IPS-NIHi7 (cell line): ENCODE measurements at regions not wholly inside any gene's neighbourhood (a gene's known extent, or its start where the extent isn't known, plus 50 kb on each side); places are given as distances from the start of the nearest gene placed in this dataset.

Experiments used
- DNase-seq: peaks from one replicate; pipeline ENCODE4 v3.0.0; 2012; ENCODE audit warnings: mixed read lengths; ENCODE audit errors: extremely low spot score

DNA sequence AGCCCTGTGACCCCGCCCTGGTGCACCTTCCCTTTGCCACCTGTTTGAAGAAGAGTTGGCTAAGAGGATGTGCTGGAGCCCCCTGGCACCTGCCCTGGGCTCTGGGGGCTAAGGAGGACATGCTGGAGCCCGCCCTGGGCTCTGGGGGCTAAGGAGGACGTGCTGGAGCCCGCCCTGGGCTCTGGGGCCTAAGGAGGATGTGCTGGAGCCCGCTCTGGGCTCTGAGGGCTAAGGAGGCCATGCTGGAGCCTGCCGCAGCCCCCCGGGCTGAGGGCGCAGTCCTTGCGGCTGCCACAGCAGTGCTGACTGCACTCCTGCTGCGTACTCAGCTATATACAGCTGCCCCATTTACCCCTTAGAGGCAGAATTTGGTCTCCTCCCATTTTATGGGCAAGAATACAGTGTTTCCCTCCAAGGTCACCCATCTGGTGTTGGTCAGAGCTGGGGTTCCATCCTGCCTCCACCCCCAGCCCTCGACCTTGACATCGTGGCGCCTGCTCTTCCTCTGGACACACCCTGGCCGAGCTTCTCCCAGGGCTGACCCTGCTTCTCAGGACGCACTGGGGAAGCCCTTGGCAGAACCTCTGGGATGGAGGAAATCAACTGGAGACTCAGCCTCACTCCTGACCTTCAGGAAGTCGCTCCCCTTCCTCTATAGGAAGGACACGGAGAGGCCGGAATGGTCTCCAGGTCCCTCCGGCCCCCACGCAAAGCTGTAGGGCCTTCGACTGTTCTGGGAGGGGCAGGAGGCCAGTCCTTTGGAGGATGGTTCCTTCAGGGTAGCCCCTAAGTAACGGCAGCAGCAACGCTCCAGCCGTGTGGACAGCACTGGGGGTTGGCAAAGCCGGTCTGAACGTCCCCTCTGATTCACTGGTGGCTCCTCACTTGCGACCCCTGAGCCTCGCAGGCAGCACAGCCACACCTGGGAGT lies 65.0 kb upstream of the HPCAL1 start:
- DNase-seq: no peak

DNA sequence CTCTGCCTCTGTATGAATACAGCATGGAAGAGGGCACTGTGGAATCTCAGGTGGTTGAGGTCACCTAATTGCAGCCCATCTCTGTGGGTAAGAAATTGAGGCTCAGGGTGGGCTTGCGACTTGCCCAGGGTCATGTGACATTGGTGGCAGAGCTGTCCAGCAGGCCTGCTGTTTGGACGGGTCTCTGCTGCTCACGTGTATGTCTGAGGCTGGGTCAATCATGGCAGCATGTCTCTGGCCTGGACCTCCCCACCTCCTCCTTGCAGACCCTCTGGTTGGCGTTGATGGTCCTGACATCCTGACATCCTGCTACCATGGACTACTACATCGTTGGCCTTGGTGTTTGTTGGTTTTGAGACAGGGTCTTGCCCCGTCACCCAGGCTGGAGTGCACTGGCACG lies 64.3 kb upstream of the HPCAL1 start:
- DNase-seq: no peak

DNA sequence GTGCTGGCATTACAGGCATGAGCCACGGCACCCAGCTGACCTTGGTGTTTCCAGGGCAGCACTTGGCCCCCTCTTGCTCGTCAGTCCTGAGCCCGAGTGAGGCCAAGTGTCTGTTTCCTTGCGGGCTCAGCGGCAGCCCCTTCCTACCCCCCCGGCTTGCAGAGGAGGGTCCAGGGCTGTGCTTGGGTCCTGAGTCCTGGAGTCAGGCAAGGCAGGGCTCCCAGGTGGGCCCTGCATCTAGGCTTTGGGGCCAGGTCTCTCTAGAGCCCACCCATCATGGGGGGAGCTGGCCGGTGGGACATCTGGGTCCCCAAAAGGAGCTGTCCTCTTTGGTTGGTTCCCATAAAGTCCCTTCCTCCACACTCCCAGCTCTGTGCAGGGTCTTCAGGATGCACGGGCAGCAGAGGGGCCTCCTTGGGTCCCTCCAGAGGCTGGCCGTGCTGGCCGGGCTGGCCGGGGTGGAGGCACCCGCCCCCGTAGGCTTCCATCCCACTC lies 63.7 kb upstream of the HPCAL1 start:
- no peak for DNase-seq

DNA sequence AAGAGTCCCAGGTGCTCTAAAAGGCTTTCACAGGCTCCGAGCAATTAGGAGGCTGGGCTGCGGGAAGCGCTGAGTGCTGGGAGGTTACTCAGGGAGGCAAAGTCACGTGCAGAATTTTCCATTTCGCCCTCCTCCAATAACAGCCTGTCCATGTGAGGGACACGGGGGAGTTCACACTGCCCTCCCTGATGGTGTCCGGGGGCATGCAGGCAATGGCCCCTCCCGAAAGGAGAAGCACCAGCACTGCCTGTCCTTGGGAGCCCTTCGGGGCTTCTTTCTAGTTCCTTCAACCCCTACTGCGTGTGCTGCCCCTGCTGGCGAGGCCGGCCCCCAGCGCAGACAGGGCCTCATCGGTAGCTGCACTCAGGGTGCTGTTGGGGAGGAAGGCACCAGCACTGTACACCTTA lies 63.1 kb upstream of the HPCAL1 start:
- DNase-seq: peak; percentile 75

DNA sequence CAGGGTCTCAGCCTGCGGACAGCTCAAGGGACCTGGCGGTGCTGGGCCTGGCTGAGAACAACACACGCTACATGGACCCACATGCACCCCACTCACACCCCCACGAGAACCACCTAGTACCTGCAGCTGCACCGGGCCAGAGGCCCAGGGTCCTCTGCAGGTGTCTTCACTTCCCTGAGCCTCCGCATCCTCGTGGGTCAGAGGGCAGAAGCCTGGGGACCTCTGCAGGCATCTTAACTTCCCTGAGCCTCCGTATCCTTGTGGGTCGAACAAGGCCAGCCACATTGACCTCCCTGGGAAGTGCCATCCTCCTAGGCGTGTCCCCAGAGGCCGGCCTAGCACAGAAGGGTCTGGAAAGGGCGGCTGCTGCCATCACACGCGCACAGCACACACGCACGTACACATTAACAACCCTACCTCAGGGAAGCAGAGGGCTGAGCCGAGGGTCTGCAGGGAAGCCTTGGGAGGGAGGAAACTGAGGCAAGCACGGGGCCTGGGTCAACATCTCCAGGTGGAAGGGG lies 62.5 kb upstream of the HPCAL1 start:
- DNase-seq: no peak

DNA sequence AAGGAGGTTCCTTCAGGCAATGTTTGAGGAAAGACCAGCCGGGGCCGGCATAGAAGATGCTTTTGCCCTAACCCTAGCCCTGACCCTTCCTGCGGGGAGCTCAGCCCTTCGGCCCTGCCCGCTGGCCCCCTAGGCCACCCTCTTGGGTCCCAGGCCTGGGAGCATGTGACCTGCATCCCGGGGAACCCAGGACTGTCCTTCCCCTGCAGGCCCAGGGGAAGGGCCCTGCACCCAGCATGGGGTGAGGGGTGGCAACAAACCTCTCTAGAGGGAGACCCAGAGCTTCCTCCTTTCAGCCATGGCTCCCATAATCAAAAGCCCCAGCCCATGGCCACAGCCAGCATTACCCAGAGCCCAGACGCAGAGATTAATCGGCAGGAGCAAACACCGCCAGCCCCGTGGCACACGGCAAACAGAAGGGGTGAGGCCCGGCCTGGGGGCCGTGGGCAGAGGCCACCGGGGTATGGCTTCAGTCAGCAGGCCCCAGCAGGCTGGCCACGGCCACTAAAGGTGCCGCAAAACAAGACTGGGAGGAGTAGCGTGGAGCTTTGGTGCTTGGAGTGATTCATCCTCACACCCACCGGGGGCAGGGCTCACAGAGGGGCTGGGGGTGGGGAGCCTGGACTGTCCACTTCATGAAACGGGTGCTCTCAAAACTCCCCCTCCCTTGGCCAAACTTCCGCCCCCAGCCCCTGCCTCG lies 61.6 kb upstream of the HPCAL1 start:
- DNase-seq: no peak

DNA sequence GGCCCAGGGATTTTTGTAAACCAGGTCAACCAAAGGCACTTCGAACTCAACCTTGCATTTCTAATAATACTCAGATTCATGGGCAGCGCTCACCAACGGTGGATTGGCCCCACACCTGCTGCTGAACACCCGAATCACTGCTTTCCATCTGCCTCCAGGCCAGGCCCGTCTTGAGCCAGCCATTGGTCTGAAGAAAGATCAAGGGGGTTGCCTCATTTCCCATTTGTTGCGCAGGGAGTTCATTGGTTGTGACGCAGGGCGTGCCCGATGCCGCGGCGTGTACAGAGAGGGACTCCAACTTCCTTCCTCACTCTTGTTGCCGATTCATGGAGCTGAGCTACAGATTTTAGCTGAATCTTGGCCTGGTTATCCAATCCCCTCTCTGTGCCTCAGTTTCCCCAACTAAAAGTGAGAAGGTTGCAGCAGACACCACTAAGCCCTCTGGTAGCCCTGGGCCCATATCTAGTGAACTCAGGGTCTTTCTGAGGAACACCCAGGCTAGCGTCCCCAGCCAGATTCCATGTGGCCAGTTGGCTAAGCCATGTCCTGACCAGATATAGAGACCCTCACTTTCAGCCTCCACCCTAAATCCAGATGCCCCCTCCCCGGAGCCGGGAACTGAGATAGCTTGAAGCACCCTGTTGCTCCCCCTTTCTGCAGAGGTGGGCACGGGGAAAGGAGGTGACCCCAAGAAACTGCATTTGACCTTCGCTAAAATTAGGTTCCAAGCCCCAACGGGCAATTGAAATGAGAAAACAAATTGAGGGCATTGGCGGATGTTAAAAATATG lies 60.9 kb upstream of the HPCAL1 start:
- no peak for DNase-seq

DNA sequence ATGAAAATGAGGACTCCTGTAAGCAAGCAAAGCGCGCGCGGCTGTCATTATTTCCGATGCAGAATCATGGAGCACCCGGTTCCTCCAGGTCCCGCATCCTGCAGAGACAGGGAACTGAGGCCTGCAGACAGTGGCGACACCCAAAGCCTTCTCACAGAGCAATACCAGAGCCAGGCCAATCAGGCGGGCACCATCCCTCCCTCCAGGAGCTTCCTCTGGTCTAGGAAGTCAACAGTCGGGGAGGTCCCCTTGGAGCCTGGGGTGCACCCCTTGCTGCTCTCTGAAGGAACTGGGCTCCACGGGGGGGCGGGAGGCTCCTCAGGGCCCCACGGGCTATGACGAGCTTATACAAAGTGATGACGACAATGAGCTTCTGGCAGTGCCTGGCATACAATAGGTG lies 60.3 kb upstream of the HPCAL1 start:
- DNase-seq: no peak

DNA sequence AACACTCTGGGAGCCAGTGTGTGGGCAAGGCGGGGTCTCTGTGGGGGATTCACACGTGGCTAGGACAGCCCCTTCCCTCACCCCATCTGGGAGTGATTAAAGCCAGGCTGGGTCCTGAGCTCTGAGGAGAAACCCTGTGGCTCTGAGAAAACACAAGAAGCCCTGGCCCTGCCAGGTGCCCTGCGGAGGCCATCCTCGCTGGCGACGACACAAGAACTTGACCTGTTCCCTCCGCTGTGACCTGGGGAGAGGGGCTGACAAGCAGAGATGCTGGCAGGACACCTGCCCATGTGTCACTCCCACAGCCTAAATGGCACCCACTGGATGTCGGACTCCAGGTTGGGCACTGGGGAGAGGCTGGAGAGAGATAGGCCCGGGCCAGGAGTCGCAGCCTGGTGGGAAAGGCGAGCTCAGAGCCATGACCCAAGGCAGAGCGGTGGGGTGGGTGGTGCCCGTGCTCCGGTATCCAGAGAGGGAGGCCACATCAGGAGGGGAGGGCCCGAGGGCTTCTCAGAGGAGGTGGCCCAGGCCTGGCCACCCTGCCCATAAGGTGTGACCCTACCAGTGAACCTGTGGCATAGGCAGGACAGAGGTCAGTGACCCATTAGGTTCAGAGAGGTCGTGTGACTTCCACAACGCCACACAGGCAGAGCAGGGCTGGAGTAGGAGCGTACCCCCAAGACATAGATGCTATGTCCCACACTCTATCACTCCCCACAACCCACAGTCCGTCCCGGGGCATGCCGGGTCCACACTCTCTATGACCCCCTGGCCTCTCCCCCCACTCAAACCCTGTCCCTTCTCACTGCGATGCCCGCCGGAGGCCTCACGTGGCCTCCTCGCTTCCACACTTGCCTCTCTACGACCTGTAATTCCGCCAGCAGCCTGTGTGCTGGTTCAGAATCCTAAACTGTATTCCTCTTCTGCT lies 59.4 kb upstream of the HPCAL1 start:
- DNase-seq: no peak

DNA sequence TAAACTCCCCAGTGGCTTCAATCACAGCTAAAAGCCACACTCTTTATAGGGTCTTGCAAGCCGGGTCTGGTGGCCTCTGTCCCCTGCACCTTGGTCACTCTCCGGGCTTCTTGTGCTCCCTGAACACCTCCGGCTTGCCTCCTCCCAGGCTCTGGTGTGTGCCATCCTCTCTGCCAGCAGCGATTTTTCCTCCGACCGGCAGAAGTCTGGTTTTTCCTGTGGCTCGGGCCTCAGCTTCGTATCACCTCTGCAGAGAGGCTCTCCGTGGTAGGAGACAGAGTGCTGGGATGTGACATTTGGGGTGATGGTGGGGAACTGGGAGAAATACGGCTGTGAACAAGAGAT lies 58.8 kb upstream of the HPCAL1 start:
- DNase-seq: no peak

DNA sequence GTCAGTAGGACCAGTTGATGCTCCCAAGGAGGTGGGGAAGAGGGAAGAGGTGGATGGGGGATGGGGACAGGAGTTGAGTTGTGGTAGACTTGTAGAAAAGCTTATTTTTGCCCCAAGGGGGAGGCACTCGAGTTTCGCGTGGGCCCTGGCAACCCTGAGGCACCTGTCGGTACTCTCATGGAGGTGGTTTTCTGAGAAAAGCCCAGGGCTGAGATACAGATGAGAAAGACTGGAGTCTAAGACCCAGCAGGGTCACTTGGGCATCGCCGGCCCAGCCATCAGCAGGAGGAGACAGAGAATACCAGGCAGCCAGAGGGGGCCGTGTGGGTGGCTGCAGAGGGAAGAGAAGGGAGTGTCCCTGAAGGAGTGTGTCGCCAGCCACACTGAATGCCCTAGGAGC lies 57.7 kb upstream of the HPCAL1 start:
- no peak for DNase-seq

DNA sequence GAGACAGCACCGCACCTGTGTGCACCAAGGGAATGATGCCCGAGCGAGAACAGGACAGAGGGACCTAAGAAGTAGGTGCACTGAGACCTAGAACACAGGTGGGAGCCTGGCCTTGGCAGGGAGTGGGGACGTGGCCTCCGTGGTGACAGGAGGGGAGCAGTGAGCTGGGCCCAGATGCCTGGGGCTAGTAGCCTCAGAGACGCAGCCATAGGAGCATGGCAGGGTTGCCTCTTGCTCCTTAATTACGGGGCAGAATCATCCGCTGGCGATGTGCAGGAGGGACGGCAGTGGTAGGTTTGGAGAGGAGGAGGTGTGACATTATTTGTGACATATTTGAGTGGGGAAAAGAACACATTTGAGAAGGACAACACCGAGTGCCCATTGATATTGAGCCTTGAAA lies 57.0 kb upstream of the HPCAL1 start:
- DNase-seq: no peak

DNA sequence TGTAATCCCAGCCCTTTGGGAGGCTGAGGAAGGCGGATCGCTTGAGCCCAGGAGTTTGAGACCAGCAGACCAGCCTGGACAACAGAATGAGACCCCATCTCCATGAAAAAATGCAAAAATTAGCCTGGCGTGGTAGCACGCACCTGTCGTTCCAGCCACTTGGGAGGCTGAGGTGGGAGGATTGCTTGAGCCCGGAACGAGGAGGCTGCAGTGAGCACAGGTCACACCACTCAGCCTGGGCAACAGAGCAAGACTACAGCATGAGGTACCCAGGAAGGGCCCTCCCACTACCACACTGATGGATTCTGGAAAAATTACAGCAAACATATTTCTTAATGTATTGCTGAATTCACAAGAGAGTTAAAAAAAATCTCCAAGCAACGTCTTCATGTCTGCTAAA lies 56.3 kb upstream of the HPCAL1 start:
- no peak for DNase-seq

DNA sequence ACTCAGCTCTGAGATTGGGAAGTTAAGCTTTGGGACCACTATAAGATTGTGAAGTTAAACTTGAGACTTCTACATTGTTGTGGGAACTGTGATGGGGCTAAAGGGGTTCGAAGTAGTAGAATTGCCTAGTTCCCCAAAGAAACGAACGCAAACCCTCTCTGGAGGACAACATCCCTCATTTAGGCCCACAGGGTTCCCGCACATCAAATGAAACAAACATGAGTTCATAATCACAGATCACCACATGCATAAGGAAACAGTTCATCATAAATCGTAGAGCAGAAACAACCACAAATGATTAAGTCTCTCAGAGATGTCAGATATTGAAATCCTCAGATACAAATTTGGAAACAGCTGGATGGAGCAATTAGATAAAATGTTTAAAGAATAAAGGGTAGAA lies 55.9 kb upstream of the HPCAL1 start:
- no peak for DNase-seq

DNA sequence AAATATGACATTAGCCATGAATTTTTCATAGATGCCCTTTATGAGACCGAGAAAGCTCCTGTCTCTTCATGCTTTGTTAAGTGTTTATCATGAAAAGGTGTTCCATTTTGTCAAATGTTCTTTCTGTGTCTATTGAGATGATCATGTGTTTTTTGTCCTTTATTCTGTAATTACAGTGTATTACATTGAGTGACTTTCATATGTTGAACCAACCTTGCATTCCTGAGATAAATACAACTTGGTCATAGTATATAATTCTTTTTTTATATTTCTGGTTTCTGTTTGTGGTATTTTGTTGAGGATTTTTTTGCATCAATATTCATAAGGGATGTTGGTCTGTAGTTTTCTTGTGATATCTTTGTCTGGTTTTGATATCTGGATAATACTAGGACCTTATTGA lies 52.9 kb upstream of the HPCAL1 start:
- no peak for DNase-seq

DNA sequence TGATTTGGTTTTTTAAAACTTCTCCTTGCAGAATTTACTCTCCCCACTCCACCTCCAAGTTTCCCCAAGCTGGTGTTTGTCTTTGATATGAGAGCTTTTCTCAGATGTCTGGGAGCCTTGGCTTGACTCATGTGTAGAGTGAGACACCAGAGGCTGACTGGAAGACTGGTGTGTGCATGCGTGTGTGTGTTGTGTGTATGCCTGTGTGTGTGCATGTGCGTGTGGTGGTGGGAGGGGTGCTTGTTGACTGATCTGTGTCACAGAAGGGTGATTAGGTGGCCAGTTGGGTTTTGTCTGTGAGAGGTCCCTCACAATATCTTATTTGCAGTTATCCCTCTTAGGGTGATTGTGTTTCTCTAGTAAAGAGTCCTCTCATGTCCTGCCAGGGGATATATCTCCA lies 50.5 kb upstream of the HPCAL1 start:
- DNase-seq: no peak

DNA sequence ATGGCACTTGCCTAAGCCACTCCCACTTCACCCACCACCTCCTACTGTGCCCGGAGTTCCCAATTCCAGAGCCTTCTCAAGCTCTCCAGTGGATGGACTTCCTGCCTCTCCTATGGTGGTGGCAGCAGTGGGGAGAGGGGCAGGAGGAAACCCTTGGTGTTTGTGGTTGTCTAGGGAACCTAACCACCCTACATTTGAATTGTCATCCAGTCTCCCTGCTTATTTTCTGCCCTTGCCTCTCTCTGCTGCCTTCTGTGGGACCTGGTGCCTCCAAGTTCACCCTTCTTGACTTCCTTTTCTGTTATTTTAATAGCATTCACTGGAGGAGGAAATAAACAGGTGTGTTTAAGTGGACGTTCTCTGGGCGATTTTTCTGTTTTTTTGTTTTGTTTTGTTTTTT lies 50.0 kb upstream of the HPCAL1 start:
- DNase-seq: no peak
